Right lobe of liver (tissue), 4 donors: ENCODE measurements at regions not wholly inside any gene's neighbourhood (a gene's known extent, or its start where the extent isn't known, plus 50 kb on each side); places are given as distances from the start of the nearest gene placed in this dataset.

Source experiments
- POLR2A ChIP-seq: fragments of 450-650 bp; IDR thresholded peaks from one replicate; pipeline ENCODE4 v1.6.1; 2017; ENCODE audit warnings: antibody characterized with exemption, mild to moderate bottlenecking
- TF ChIP-seq, protein P1 (sequence below), 4 donors: fragments of 200-600 bp in 3 of 4; fragments of 450-650 bp in 1 of 4; IDR thresholded peaks; one replicate each; pipeline versions ENCODE4 v1.5.1 to v1.8.0; 2016 to 2022; ENCODE audit warnings: antibody characterized with exemption in 4 of 4, mild to moderate bottlenecking in 2 of 4
- donor health status: DM: no; HTN: no; CAD: no.
- donor health status: DM: no; HTN: no; CAD: no.
- donor health status: DM: no; HTN: yes; CAD: no.

DNA sequence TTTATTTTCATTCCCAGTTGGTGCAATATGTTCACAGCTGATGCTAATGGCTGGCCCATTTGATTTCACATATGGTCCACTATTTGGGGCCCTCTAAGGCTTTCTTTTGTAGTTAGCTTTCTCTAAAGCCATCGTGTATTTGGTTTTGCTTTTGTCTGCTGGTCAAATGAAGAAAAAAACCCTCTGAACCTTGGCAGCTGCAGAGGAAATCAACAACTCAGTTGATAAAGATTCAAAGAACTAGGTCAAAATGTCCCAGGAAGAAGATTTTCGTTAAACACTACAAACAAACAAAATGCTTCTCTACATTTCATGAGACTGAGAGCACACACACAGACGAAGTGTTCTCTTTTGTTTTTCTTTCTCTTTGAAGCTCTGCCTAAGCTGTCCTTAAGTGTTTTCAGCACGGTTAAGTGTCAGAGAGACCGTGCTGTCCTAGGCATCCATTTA, 655.0 kb downstream of the RWDD3 start:
- TF ChIP-seq, protein P1, sequence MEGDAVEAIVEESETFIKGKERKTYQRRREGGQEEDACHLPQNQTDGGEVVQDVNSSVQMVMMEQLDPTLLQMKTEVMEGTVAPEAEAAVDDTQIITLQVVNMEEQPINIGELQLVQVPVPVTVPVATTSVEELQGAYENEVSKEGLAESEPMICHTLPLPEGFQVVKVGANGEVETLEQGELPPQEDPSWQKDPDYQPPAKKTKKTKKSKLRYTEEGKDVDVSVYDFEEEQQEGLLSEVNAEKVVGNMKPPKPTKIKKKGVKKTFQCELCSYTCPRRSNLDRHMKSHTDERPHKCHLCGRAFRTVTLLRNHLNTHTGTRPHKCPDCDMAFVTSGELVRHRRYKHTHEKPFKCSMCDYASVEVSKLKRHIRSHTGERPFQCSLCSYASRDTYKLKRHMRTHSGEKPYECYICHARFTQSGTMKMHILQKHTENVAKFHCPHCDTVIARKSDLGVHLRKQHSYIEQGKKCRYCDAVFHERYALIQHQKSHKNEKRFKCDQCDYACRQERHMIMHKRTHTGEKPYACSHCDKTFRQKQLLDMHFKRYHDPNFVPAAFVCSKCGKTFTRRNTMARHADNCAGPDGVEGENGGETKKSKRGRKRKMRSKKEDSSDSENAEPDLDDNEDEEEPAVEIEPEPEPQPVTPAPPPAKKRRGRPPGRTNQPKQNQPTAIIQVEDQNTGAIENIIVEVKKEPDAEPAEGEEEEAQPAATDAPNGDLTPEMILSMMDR (IDR thresholded peaks at IDR 0.05), result no peak
- TF ChIP-seq POLR2A, result no peak
